ENCODE measurements at regions not wholly inside any gene's neighbourhood (a gene's known extent, or its start where the extent isn't known, plus 50 kb on each side); places are given as distances from the start of the nearest gene placed in this dataset.

GRCh38 chr12:58034712-58035111, 93.3 kb downstream of the ATP23 start:
- peaks cover 0 to 9% (median 7%) of the 10 kb centered on the region in 3 donors for H3K27me3 Mint-ChIP-seq
- peaks cover 18 to 85% (median 71%) of the 10 kb centered on the region in 7 donors for H3K9me3 Mint-ChIP-seq
- DNase-seq (no peak), ATAC-seq (ENCODE audit: low read depth in 2 of 2) (no peak)
- H3K27ac Mint-ChIP-seq = no peak overlapping the region
- no peaks in the 10 kb centered on the region for H3K4me1 Mint-ChIP-seq
- no peak overlapping the region for H3K4me3 Mint-ChIP-seq
- H3K36me3 Mint-ChIP-seq = peaks cover 15 to 37% of the 10 kb centered on the region in 2 donors

GRCh38 chr12:58041441-58041840, 100.1 kb downstream of the ATP23 start:
- no peak overlapping the region for H3K27ac Mint-ChIP-seq
- peaks cover 11 to 12% of the 10 kb centered on the region in 2 donors for H3K36me3 Mint-ChIP-seq
- ATAC-seq (ENCODE audit: low read depth in 2 of 2) (no peak), DNase-seq (no peak)
- H3K27me3 Mint-ChIP-seq = peaks cover 10 to 26% (median 21%) of the 10 kb centered on the region in 3 donors
- no peak overlapping the region for H3K4me3 Mint-ChIP-seq
- peaks cover 16 to 55% (median 43%) of the 10 kb centered on the region in 7 donors for H3K9me3 Mint-ChIP-seq
- no peaks in the 10 kb centered on the region for H3K4me1 Mint-ChIP-seq

- H3K27ac Mint-ChIP-seq = no peak overlapping the region
- H3K4me3 Mint-ChIP-seq = no peak overlapping the region
- peaks cover 10 to 41% (median 30%) of the 10 kb centered on the region in 3 donors for H3K27me3 Mint-ChIP-seq
- H3K9me3 Mint-ChIP-seq = peaks cover 14 to 46% (median 20%) of the 10 kb centered on the region in 7 donors
- no peaks in the 10 kb centered on the region for H3K4me1 Mint-ChIP-seq
- ATAC-seq (ENCODE audit: low read depth in 2 of 2) = no peak
- no peak for DNase-seq
- H3K36me3 Mint-ChIP-seq = peaks cover 7 to 13% of the 10 kb centered on the region in 2 donors
Observed at GRCh38 chr12:58044966-58045365, 103.6 kb downstream of the ATP23 start.

GRCh38 chr12:58046271-58046670, 104.9 kb downstream of the ATP23 start:
- H3K27me3 Mint-ChIP-seq = peaks cover 5 to 35% (median 30%) of the 10 kb centered on the region in 3 donors
- peaks cover 0 to 13% of the 10 kb centered on the region in 2 donors for H3K36me3 Mint-ChIP-seq
- no peak overlapping the region for H3K4me3 Mint-ChIP-seq
- H3K27ac Mint-ChIP-seq = no peak overlapping the region
- H3K4me1 Mint-ChIP-seq = no peaks in the 10 kb centered on the region
- no peak for DNase-seq
- no peak for ATAC-seq (ENCODE audit: low read depth in 2 of 2)
- peaks cover 5 to 44% (median 27%) of the 10 kb centered on the region in 7 donors for H3K9me3 Mint-ChIP-seq

- Mint-ChIP-seq H3K36me3 (peaks cover 0 to 7% of the 10 kb centered on the region in 2 donors), H3K4me3 (no peak overlapping the region), H3K27me3 (peaks cover 0 to 15% (median 10%) of the 10 kb centered on the region in 3 donors), H3K27ac (no peak overlapping the region), H3K9me3 (peaks cover 9 to 45% (median 25%) of the 10 kb centered on the region in 7 donors), H3K4me1 (no peaks in the 10 kb centered on the region)
- DNase-seq (no peak), ATAC-seq (ENCODE audit: low read depth in 2 of 2) (no peak)
Observed at GRCh38 chr12:58051378-58051777, 110.0 kb downstream of the ATP23 start.

- Mint-ChIP-seq H3K27me3 (peaks cover 0 to 10% (median 6%) of the 10 kb centered on the region in 3 donors), H3K4me3 (no peak overlapping the region), H3K4me1 (no peaks in the 10 kb centered on the region), H3K36me3 (no peaks in the 10 kb centered on the region), H3K27ac (no peak overlapping the region), H3K9me3 (peaks cover 0 to 9% (median 0%) of the 10 kb centered on the region in 7 donors)
- ATAC-seq (ENCODE audit: low read depth in 2 of 2) (no peak), DNase-seq (no peak)
Observed at GRCh38 chr12:58064666-58065065, 123.3 kb downstream of the ATP23 start.

GRCh38 chr12:58066296-58066695, 124.9 kb downstream of the ATP23 start:
- H3K4me3 Mint-ChIP-seq = no peak overlapping the region
- peaks cover 0 to 5% (median 0%) of the 10 kb centered on the region in 7 donors for H3K9me3 Mint-ChIP-seq
- no peak overlapping the region for H3K27ac Mint-ChIP-seq
- ATAC-seq (ENCODE audit: low read depth in 2 of 2) = no peak
- H3K27me3 Mint-ChIP-seq = no peaks in the 10 kb centered on the region
- no peak for DNase-seq
- no peaks in the 10 kb centered on the region for H3K36me3 Mint-ChIP-seq
- H3K4me1 Mint-ChIP-seq = no peaks in the 10 kb centered on the region

GRCh38 chr12:58067610-58068387, 126.4 kb downstream of the ATP23 start:
- no peak overlapping the region for H3K27ac Mint-ChIP-seq
- no peaks in the 10 kb centered on the region for H3K27me3 Mint-ChIP-seq
- no peaks in the 10 kb centered on the region for H3K4me1 Mint-ChIP-seq
- no peaks in the 10 kb centered on the region for H3K36me3 Mint-ChIP-seq
- DNase-seq = no peak
- no peaks in the 10 kb centered on the region for H3K9me3 Mint-ChIP-seq
- H3K4me3 Mint-ChIP-seq = no peak overlapping the region
- no peak for ATAC-seq (ENCODE audit: low read depth in 2 of 2)

GRCh38 chr12:58068706-58069105, 127.3 kb downstream of the ATP23 start:
- Mint-ChIP-seq H3K4me1 (no peaks in the 10 kb centered on the region), H3K27ac (no peak overlapping the region), H3K4me3 (no peak overlapping the region), H3K9me3 (peaks cover 0 to 2% (median 0%) of the 10 kb centered on the region in 7 donors), H3K27me3 (no peaks in the 10 kb centered on the region), H3K36me3 (no peaks in the 10 kb centered on the region)
- ATAC-seq (ENCODE audit: low read depth in 2 of 2) (no peak), DNase-seq (no peak)

- H3K27me3 Mint-ChIP-seq = no peaks in the 10 kb centered on the region
- no peak overlapping the region for H3K4me3 Mint-ChIP-seq
- no peaks in the 10 kb centered on the region for H3K4me1 Mint-ChIP-seq
- no peaks in the 10 kb centered on the region for H3K36me3 Mint-ChIP-seq
- DNase-seq = no peak
- ATAC-seq (ENCODE audit: low read depth in 2 of 2) = no peak
- H3K27ac Mint-ChIP-seq = no peak overlapping the region
- H3K9me3 Mint-ChIP-seq = peaks cover 0 to 5% (median 1%) of the 10 kb centered on the region in 7 donors
Observed at GRCh38 chr12:58069268-58069963, 128.0 kb downstream of the ATP23 start.

- ATAC-seq (ENCODE audit: low read depth in 2 of 2) (no peak), DNase-seq (no peak)
- Mint-ChIP-seq H3K4me3 (no peak overlapping the region), H3K4me1 (no peaks in the 10 kb centered on the region), H3K27me3 (peaks cover 0 to 3% (median 0%) of the 10 kb centered on the region in 3 donors), H3K36me3 (no peaks in the 10 kb centered on the region), H3K9me3 (peaks cover 0 to 6% (median 1%) of the 10 kb centered on the region in 7 donors), H3K27ac (no peak overlapping the region)
Observed at GRCh38 chr12:58071994-58072393, 130.6 kb downstream of the ATP23 start.

GRCh38 chr12:58074259-58074658, 132.9 kb downstream of the ATP23 start:
- no peaks in the 10 kb centered on the region for H3K4me1 Mint-ChIP-seq
- H3K27me3 Mint-ChIP-seq = peaks cover 0 to 12% (median 10%) of the 10 kb centered on the region in 3 donors
- peaks cover 0 to 6% (median 1%) of the 10 kb centered on the region in 7 donors for H3K9me3 Mint-ChIP-seq
- no peak for ATAC-seq (ENCODE audit: low read depth in 2 of 2)
- H3K36me3 Mint-ChIP-seq = no peaks in the 10 kb centered on the region
- no peak overlapping the region for H3K4me3 Mint-ChIP-seq
- no peak overlapping the region for H3K27ac Mint-ChIP-seq
- DNase-seq = no peak

GRCh38 chr12:58079806-58080205, 138.4 kb downstream of the ATP23 start:
- no peak overlapping the region for H3K27ac Mint-ChIP-seq
- H3K4me3 Mint-ChIP-seq = no peak overlapping the region
- H3K36me3 Mint-ChIP-seq = no peaks in the 10 kb centered on the region
- peaks cover 5 to 36% (median 28%) of the 10 kb centered on the region in 3 donors for H3K27me3 Mint-ChIP-seq
- ATAC-seq (ENCODE audit: low read depth in 2 of 2) (no peak), DNase-seq (no peak)
- no peaks in the 10 kb centered on the region for H3K9me3 Mint-ChIP-seq
- H3K4me1 Mint-ChIP-seq = no peaks in the 10 kb centered on the region

- H3K9me3 Mint-ChIP-seq = no peaks in the 10 kb centered on the region
- DNase-seq (no peak), ATAC-seq (ENCODE audit: low read depth in 2 of 2) (no peak)
- H3K4me3 Mint-ChIP-seq = no peak overlapping the region
- H3K4me1 Mint-ChIP-seq = no peaks in the 10 kb centered on the region
- peaks cover 9 to 40% (median 36%) of the 10 kb centered on the region in 3 donors for H3K27me3 Mint-ChIP-seq
- H3K36me3 Mint-ChIP-seq = peaks cover 0 to 3% of the 10 kb centered on the region in 2 donors
- peak overlapping the region in 1 of 6 donors; percentile 16 for H3K27ac Mint-ChIP-seq
Observed at GRCh38 chr12:58081488-58081887, 140.1 kb downstream of the ATP23 start.
